ENCODE measurements at regions not wholly inside any gene's neighbourhood (a gene's known extent, or its start where the extent isn't known, plus 50 kb on each side); places are given as distances from the start of the nearest gene placed in this dataset.

DNA sequence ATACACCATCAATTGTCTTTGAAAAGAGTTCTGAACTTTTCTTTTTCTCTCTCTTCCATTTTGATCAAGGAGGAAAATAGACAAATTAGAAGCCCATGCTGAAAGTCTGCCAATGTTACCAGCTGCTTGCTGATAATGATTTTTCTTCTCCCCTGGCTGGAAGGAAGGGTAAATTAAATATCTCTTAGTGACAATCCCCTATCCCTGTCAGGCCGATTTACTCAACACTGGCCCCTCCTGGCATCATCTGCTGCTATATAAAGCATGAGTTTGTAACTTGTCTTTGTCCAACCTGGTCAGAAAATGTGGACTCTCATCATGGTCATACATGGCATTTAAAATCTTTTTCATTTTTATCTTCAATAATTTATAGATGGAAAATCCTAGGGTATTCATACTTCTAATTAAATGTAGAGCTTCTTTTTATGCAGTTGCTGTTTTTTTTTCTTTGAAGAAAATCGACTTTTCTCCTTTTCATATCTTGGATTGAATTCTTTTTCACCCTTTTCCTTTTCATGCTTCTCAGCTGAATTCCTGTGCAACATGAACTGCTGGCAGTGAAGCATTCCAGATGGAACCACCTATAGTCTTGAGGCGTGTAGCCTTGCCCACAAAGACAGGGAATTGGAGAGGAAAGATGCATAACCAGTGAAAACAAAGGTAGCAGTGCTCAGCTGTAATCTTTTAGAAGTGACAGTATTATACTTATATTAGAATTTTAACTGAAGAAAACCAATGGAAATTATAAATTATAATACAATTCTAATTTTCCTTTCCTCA lies 214.7 kb upstream of the PTGFR start:
- no peak overlapping the region for H3K4me3 ChIP-seq (ENCODE audit: low read depth, low read length)
- peaks cover 63% of the 10 kb centered on the region for H3K27me3 ChIP-seq (ENCODE audit: control insufficient read depth, insufficient read depth, low read length)
- H3K9ac ChIP-seq (ENCODE audit: low read length): no peak overlapping the region
- H3K27ac ChIP-seq (ENCODE audit: low read depth, low read length): no peak overlapping the region
- H3K4me1 ChIP-seq (ENCODE audit: control insufficient read depth, insufficient read depth, low read length): no peaks in the 10 kb centered on the region
- H3K9me3 ChIP-seq (ENCODE audit: control insufficient read depth, insufficient read depth, low read depth, low read length): no peaks in the 10 kb centered on the region
- no peaks in the 10 kb centered on the region for H3K36me3 ChIP-seq (ENCODE audit: control insufficient read depth, insufficient read depth, low read length)

DNA sequence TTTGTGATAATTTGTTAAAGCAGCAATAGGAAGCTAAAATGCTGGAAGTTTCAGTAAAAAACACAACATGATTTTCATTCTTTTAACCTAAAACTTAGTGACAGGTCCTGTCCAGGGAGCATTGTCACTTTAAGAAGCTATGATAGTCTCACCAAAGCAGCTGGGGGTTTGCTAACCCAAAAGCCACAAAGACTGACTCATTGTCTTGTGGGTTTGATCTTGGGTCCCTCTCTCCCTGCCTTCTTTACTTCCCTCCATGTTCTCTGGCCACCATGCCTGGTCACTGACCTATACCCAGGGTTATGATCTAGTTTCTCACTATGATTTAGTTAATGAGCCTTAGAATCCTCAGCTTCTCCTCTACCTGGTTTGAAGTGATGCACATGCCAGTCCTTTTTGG lies 213.5 kb upstream of the PTGFR start:
- Histone ChIP-seq H3K9me3 (ENCODE audit: control insufficient read depth, insufficient read depth, low read depth, low read length) (no peaks in the 10 kb centered on the region), H3K9ac (ENCODE audit: low read length) (no peak overlapping the region), H3K27me3 (ENCODE audit: control insufficient read depth, insufficient read depth, low read length) (peaks cover 58% of the 10 kb centered on the region), H3K4me3 (ENCODE audit: low read depth, low read length) (no peak overlapping the region), H3K27ac (ENCODE audit: low read depth, low read length) (no peak overlapping the region), H3K4me1 (ENCODE audit: control insufficient read depth, insufficient read depth, low read length) (no peaks in the 10 kb centered on the region), H3K36me3 (ENCODE audit: control insufficient read depth, insufficient read depth, low read length) (no peaks in the 10 kb centered on the region)

DNA sequence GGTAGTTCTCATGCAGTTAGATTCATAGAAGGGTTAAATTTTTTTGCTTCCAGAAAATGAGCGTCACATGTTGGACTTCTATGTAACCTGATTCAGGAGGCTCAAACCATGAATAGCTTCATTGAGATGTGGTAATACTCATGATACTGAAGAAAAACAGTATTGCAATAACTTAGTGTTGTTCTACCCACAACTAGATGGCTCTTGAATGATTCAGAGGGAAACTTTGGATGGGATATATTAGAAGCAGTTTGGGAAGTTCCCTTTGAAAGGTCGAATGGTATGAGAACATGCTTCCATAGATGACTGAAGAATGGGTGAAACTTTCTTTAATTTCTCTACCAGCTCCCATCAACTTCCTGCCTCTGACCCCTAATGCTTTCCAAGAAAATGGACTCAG lies 211.7 kb upstream of the PTGFR start:
- Histone ChIP-seq H3K27ac (ENCODE audit: low read depth, low read length) (no peak overlapping the region), H3K27me3 (ENCODE audit: control insufficient read depth, insufficient read depth, low read length) (peaks cover 42% of the 10 kb centered on the region), H3K36me3 (ENCODE audit: control insufficient read depth, insufficient read depth, low read length) (no peaks in the 10 kb centered on the region), H3K4me1 (ENCODE audit: control insufficient read depth, insufficient read depth, low read length) (no peaks in the 10 kb centered on the region), H3K4me3 (ENCODE audit: low read depth, low read length) (no peak overlapping the region), H3K9me3 (ENCODE audit: control insufficient read depth, insufficient read depth, low read depth, low read length) (no peaks in the 10 kb centered on the region), H3K9ac (ENCODE audit: low read length) (no peak overlapping the region)

DNA sequence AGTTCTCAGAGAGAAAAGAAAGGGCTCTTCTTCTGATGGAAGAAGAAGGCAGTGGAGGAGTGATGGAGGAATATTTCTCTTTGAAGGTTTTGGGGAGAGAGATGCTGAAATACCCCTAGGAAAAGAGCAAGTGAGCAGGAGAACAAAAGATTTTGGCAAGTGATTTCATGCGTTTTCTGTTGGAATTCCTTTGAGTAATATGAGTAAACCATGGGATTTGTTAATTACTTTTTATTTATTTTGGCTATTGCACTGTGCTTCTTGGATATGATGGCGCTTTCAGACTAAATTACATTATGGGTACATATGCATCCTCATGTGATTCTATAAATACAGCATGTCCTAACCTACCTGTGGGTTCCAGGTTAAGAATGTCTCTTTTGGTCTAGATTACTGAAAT lies 210.1 kb upstream of the PTGFR start:
- Histone ChIP-seq H3K27ac (ENCODE audit: low read depth, low read length) (no peak overlapping the region), H3K27me3 (ENCODE audit: control insufficient read depth, insufficient read depth, low read length) (peaks cover 35% of the 10 kb centered on the region), H3K36me3 (ENCODE audit: control insufficient read depth, insufficient read depth, low read length) (no peaks in the 10 kb centered on the region)

GRCh38 chr1:78281580-78281979 lies 209.2 kb upstream of the PTGFR start:
- H3K9me3 ChIP-seq (ENCODE audit: control insufficient read depth, insufficient read depth, low read depth, low read length): no peaks in the 10 kb centered on the region
- no peaks in the 10 kb centered on the region for H3K4me1 ChIP-seq (ENCODE audit: control insufficient read depth, insufficient read depth, low read length)
- no peaks in the 10 kb centered on the region for H3K36me3 ChIP-seq (ENCODE audit: control insufficient read depth, insufficient read depth, low read length)
- H3K4me3 ChIP-seq (ENCODE audit: low read depth, low read length): no peak overlapping the region
- peaks cover 33% of the 10 kb centered on the region for H3K27me3 ChIP-seq (ENCODE audit: control insufficient read depth, insufficient read depth, low read length)
- no peak overlapping the region for H3K27ac ChIP-seq (ENCODE audit: low read depth, low read length)
- no peak overlapping the region for H3K9ac ChIP-seq (ENCODE audit: low read length)

More for the DNA sequence above, 210.1 kb upstream of the PTGFR start:
- Histone ChIP-seq H3K9ac (ENCODE audit: low read length) (no peak overlapping the region), H3K4me1 (ENCODE audit: control insufficient read depth, insufficient read depth, low read length) (no peaks in the 10 kb centered on the region), H3K4me3 (ENCODE audit: low read depth, low read length) (no peak overlapping the region), H3K9me3 (ENCODE audit: control insufficient read depth, insufficient read depth, low read depth, low read length) (no peaks in the 10 kb centered on the region)

DNA sequence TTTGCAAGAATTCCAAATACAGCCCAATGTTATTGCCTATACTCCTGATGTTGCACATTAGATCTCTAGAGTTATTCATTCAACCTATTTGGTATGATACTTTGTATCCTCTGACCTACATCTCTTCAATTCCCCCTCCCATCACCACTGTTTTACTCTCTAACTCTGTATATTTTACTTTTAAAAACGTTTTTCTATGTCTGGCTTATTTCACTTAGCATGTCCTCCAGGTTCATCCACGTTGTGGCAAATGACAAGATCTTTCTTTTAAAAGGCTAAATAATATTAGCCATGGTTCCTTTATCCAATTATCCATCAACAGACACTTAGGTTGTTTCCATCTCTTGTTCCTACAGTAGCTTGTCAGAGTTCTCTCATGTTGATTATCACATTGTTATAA lies 207.1 kb upstream of the PTGFR start:
- Histone ChIP-seq H3K27me3 (ENCODE audit: control insufficient read depth, insufficient read depth, low read length) (peaks cover 30% of the 10 kb centered on the region), H3K36me3 (ENCODE audit: control insufficient read depth, insufficient read depth, low read length) (no peaks in the 10 kb centered on the region), H3K9me3 (ENCODE audit: control insufficient read depth, insufficient read depth, low read depth, low read length) (no peaks in the 10 kb centered on the region), H3K27ac (ENCODE audit: low read depth, low read length) (no peak overlapping the region), H3K4me3 (ENCODE audit: low read depth, low read length) (no peak overlapping the region), H3K4me1 (ENCODE audit: control insufficient read depth, insufficient read depth, low read length) (no peaks in the 10 kb centered on the region), H3K9ac (ENCODE audit: low read length) (no peak overlapping the region)

DNA sequence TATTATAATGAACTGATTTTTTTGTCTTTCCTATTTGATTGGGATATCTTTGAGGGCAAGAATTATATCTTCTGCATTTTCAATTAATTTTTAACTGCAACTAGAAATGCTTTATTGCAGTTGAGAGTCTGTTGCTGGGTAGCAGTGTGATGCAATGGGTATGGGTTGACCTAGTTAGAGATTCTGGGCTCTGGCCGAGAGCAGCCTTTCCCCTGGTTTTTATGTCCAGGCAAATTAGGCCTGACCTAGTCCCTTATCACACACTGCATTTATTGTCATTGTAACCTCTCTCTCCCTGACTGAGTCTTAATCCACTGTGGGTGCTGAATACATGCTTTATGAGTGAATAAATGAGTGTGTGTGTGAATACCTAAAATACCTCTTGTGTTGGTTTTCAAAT lies 206.4 kb upstream of the PTGFR start:
- no peak overlapping the region for H3K27ac ChIP-seq (ENCODE audit: low read depth, low read length)
- H3K36me3 ChIP-seq (ENCODE audit: control insufficient read depth, insufficient read depth, low read length): no peaks in the 10 kb centered on the region
- no peak overlapping the region for H3K9ac ChIP-seq (ENCODE audit: low read length)
- H3K4me3 ChIP-seq (ENCODE audit: low read depth, low read length): no peak overlapping the region
- no peaks in the 10 kb centered on the region for H3K9me3 ChIP-seq (ENCODE audit: control insufficient read depth, insufficient read depth, low read depth, low read length)
- H3K4me1 ChIP-seq (ENCODE audit: control insufficient read depth, insufficient read depth, low read length): no peaks in the 10 kb centered on the region
- peaks cover 29% of the 10 kb centered on the region for H3K27me3 ChIP-seq (ENCODE audit: control insufficient read depth, insufficient read depth, low read length)

- H3K9me3 ChIP-seq (ENCODE audit: control insufficient read depth, insufficient read depth, low read depth, low read length): no peaks in the 10 kb centered on the region
- H3K36me3 ChIP-seq (ENCODE audit: control insufficient read depth, insufficient read depth, low read length): no peaks in the 10 kb centered on the region
These were observed 204.1 kb upstream of the PTGFR start for GRCh38 chr1:78286686-78287085.

GRCh38 chr1:78289603-78290002 lies 201.2 kb upstream of the PTGFR start:
- Histone ChIP-seq H3K27me3 (ENCODE audit: control insufficient read depth, insufficient read depth, low read length) (peaks cover 16% of the 10 kb centered on the region; the same call in 1 of the 2 replicates), H3K9ac (ENCODE audit: low read length) (no peak overlapping the region), H3K9me3 (ENCODE audit: control insufficient read depth, insufficient read depth, low read depth, low read length) (no peaks in the 10 kb centered on the region), H3K27ac (ENCODE audit: low read depth, low read length) (no peak overlapping the region), H3K36me3 (ENCODE audit: control insufficient read depth, insufficient read depth, low read length) (no peaks in the 10 kb centered on the region), H3K4me3 (ENCODE audit: low read depth, low read length) (no peak overlapping the region), H3K4me1 (ENCODE audit: control insufficient read depth, insufficient read depth, low read length) (no peaks in the 10 kb centered on the region)

More at GRCh38 chr1:78286686-78287085, 204.1 kb upstream of the PTGFR start:
- H3K4me3 ChIP-seq (ENCODE audit: low read depth, low read length): no peak overlapping the region
- H3K4me1 ChIP-seq (ENCODE audit: control insufficient read depth, insufficient read depth, low read length): no peaks in the 10 kb centered on the region
- H3K27me3 ChIP-seq (ENCODE audit: control insufficient read depth, insufficient read depth, low read length): peaks cover 18% of the 10 kb centered on the region; the same call in 1 of the 2 replicates
- no peak overlapping the region for H3K27ac ChIP-seq (ENCODE audit: low read depth, low read length)
- H3K9ac ChIP-seq (ENCODE audit: low read length): no peak overlapping the region

DNA sequence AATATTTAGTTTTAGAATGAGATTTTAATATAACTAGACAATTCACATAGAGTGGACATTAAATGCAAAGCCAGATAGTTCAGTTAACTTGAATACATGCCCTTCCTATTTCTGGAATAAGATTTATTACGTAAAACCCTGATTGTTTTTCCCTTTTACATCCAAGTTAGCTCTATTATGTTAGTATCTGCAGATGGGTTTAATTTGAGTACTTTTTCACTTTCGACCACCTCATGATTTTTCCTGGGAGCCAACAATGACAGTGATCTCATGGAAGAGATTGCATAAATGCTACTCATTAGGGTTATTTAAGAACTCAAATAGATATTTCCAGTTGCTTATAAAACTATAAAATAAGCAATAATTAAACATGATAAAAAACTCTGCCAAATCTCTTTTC lies 199.4 kb upstream of the PTGFR start:
- H3K9me3 ChIP-seq (ENCODE audit: control insufficient read depth, insufficient read depth, low read depth, low read length): no peaks in the 10 kb centered on the region
- no peak overlapping the region for H3K4me3 ChIP-seq (ENCODE audit: low read depth, low read length)
- H3K27ac ChIP-seq (ENCODE audit: low read depth, low read length): no peak overlapping the region
- H3K4me1 ChIP-seq (ENCODE audit: control insufficient read depth, insufficient read depth, low read length): no peaks in the 10 kb centered on the region
- no peak overlapping the region for H3K9ac ChIP-seq (ENCODE audit: low read length)
- no peaks in the 10 kb centered on the region for H3K36me3 ChIP-seq (ENCODE audit: control insufficient read depth, insufficient read depth, low read length)
- H3K27me3 ChIP-seq (ENCODE audit: control insufficient read depth, insufficient read depth, low read length): peaks cover 13% of the 10 kb centered on the region; the same call in 1 of the 2 replicates

GRCh38 chr1:78291872-78292271 lies 198.9 kb upstream of the PTGFR start:
- Histone ChIP-seq H3K4me1 (ENCODE audit: control insufficient read depth, insufficient read depth, low read length) (no peaks in the 10 kb centered on the region), H3K9me3 (ENCODE audit: control insufficient read depth, insufficient read depth, low read depth, low read length) (no peaks in the 10 kb centered on the region), H3K27ac (ENCODE audit: low read depth, low read length) (no peak overlapping the region), H3K27me3 (ENCODE audit: control insufficient read depth, insufficient read depth, low read length) (peaks cover 9% of the 10 kb centered on the region; the same call in 1 of the 2 replicates), H3K36me3 (ENCODE audit: control insufficient read depth, insufficient read depth, low read length) (no peaks in the 10 kb centered on the region), H3K9ac (ENCODE audit: low read length) (no peak overlapping the region), H3K4me3 (ENCODE audit: low read depth, low read length) (no peak overlapping the region)
